ENCODE measurements at regions not wholly inside any gene's neighbourhood (a gene's known extent, or its start where the extent isn't known, plus 50 kb on each side); places are given as distances from the start of the nearest gene placed in this dataset.

GRCh38 chr10:121171825-121172787 is 320.9 kb downstream of the WDR11 start:
- DNase-seq = no peak

GRCh38 chr10:121179006-121179405 is 327.8 kb downstream of the WDR11 start:
- no peak for DNase-seq

DNA sequence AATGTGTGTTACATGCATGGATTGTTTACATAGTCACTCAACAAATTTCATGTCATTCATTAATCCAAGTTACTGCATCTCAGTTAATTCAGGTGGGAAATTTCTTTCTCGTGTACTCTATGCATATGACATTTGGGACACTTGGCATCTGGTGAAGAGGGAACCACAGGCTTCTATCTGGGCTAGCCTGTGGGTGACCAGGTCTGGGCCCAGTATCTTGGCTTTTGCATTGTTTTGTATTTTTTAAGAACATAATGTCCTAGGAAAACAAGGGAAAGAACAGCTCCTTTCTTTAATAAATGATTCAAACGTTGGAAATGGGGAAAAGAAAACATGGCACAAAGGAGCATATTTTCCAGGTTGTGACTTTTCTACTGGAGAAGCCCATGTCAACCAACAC is 331.1 kb downstream of the WDR11 start:
- DNase-seq = no peak

GRCh38 chr10:121183236-121183635 is 332.1 kb downstream of the WDR11 start:
- no peak for DNase-seq

GRCh38 chr10:121183707-121184106 is 332.5 kb downstream of the WDR11 start:
- DNase-seq = no peak

- DNase-seq = peak; percentile 56 to 84 (median 63)
Measured at GRCh38 chr10:121185816-121186455, 334.8 kb downstream of the WDR11 start.

DNA sequence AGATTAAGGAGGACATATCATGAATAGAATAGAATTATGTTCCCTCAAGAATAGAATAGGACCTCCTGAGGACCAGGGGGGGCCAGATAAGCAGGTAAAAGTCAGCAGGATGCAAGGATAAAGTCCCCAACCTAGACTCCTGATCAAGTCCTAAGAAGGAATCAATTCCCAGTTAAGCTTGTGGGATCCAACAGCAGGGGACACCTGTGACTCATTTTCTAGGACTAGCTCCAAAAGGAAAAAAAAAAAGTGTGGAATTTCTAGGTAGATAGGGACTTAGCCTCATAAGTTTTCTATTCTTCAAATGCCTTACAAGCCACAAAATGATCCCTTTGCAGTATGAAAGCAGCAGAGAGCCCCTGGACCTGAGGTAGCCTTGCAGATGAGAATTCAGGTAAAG is 336.2 kb downstream of the WDR11 start:
- DNase-seq = no peak

DNA sequence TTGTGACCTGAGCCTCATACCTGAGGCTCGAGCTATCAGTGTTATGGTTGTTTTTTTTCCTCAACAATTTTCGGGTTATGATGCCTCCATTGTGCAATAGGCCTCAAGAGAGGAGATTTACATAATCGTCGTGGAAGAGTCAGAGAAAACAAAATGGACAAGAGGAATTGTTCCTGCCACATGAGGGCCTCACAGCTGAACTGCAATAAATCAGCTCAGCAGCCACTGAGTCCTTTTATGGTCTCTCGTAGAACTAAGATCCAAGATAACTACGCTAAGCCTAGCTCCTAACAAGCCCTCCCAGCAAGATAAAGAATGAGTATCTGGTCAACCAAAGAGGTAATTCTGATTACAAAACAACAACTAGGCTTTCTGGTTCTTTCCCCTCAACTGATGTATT is 336.8 kb downstream of the WDR11 start:
- peak in 1 of 3 donors; percentile 51 for DNase-seq

- no peak for DNase-seq
Measured at GRCh38 chr10:121189066-121189465, 337.9 kb downstream of the WDR11 start.

DNA sequence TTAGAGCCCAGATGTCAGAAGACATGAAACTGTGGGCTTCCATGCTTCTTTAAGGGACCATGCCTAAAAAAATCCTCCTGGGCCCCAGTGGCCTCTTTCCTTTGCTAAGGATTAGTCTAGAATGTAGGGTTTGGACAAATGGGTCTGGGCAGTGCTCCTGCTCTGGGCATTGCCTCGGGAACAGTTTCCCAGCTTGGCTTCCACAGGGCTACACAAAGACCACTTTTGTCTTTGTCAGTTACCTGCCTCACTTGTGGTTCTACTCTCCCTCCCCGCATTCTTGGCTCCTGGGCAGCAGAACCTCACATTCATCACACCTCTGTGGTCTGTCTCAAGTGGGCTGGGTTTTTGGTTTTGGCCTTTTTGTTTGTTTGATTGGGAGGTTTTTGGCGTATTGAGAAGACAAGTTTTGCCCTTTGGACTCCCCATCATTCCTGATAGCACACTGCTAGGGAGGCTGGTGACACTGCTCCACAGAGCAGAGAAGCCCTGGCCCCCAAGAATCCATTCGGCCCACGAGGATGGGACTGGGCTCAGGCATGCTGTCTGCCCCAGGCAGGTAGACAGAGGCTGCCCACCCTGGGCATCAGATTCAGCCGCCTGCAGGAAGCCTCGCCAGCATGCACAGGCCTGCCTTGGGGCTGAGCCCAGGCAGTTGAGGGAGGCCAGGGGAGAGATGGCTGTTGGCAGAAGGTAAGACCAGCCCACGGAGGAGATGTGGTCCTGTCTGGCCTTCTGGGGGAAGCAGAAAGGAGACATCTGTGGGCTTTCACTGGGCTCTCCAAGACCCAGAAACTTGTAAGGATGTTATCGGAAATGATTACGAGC is 343.7 kb downstream of the WDR11 start:
- DNase-seq = no peak

DNA sequence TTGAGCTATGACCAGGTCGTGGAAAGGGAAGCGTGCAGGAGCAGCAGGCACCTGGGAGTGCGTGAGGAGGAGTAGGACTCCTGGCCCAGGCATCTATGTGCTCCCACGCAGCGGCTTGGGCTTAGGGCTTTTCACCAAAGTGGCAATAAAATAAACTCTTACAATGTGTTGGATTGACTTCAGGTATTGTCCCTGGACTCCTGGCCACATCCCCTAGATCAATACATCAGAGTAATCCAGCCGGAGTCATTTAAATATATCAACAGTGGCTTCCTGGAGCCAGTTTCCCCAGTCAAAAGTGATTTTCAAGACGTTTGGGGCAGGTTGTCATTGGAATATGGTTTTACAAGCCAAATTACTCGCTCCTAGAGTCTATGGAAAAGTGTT is 344.4 kb downstream of the WDR11 start:
- DNase-seq = no peak

DNA sequence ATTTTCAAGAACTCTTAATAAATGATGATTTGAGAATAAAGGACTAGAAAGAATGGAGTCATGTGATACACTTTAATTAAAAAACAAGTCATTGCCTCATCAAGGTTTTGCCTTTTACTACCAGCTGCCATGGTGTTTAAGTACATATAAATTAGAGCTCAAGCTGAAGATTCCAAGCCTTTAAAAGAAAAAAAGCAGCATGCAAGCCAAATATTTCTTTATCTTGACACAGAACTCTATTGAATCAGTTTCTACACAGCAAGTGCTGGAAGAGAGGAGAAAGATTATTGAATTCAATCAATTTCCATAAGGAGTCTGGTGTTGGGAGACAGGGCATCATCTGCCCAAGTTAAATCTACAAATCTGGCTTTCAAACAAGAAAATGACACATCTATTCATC is 347.9 kb downstream of the WDR11 start:
- no peak for DNase-seq

DNA sequence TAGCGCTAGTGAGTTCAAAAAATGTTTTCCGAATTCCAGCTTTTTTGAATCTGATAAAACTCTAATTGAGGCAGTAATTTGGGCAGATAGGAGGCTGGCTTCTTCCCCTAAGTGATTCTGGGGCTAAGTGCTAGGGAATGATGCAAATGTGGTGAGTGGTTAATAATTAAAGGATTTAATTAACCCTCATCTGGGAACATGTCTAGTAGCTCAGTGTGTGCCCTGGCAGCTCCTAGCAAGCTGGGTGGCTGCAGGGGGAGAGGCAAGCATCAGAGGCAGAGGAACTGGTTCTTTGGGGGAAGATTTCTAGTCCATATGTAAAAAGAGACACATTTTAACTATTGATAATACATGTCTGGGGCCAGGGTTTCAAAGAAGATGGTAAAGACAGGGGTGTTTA is 354.5 kb downstream of the WDR11 start:
- DNase-seq = no peak

DNA sequence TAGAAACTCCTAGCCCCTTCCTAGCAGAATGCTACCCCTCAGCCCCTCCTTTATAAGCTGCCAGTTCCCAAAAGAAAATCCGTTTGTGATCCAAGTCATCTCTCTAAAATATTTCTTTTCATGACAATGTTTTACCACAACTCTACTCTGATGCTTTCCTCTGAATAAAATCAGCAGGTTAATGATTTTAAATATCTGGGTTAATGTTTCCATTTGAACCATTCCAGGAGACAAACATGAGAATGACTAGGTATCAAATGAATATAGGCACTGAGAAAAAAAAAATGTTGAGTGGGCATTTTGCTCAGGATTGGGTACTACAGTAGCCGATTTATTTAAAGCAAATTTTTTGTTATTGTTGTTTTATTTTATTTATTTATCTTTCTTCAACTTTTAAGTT is 360.3 kb downstream of the WDR11 start:
- DNase-seq = no peak

GRCh38 chr10:121213437-121213836 is 362.3 kb downstream of the WDR11 start:
- no peak for DNase-seq

GRCh38 chr10:121216295-121216694 is 365.1 kb downstream of the WDR11 start:
- peak in 2 of 3 donors; percentile 3 to 9 for DNase-seq

GRCh38 chr10:121216721-121217181 is 365.6 kb downstream of the WDR11 start:
- peak in 2 of 3 donors; percentile 14 to 37 for DNase-seq

DNA sequence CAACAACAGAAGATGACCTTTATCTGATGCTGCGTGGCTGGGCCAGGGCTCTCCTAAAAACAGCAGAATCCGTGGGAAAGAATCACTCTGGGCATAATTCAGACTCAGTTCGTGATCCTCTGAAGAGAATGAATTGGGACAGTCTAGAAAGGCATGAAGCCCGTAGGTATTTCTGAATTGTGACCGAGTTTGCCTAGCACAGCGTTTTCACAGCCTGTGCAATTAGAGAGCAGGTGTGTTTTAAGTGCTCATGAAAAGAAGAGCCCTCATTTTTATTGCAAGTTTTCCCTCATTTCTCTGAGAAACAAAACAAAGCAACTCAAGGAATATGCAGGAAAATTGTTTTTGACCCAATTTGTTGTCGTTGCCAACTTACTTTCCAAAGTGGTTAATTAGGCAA is 366.2 kb downstream of the WDR11 start:
- no peak for DNase-seq

DNA sequence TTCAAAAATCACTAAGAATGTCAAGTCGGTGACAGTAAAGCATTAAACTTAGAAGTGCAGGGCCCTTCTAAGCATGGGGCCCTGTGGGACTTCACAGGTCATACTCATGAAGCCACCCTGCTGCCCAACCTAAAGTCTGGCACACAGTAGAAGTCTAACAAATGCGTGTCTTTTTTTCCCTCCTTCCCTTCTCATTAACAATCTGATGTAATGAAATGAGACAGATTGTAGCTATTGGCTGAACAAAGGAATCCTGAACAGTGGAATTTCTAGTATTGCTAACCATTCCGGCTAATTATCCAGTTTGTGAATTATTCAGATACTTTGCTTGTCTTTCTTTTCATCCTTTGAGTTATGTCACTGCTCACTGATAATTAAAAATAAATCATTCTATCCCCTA is 369.9 kb downstream of the WDR11 start:
- DNase-seq = no peak

DNA sequence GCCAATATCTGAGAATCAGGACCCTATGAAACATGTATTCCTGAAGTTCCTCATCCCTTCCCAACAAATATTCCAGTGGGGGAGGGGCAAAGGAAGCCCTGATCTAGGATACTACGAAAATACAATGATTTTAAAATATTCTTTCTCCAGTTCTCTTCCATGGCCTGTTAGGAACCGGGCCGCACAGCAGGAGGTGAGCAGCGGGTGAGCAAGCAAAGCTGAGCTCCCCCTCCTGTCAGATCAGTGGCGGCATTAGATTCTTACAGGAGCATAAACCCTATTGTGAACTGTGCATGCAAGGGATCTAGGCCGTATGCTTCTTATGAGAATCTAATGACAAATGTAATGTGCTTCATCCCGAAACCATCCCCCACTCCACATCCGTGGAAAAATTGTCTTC is 370.8 kb downstream of the WDR11 start:
- DNase-seq = no peak

GRCh38 chr10:121222842-121223241 is 371.7 kb downstream of the WDR11 start:
- DNase-seq = no peak

GRCh38 chr10:121231079-121231478 is 367.2 kb downstream of the FGFR2 start:
- no peak for DNase-seq

All from muscle of back (tissue), 3 donors.